ENCODE measurements at regions not wholly inside any gene's neighbourhood (a gene's known extent, or its start where the extent isn't known, plus 50 kb on each side); places are given as distances from the start of the nearest gene placed in this dataset.

GRCh38 chr6:105469946-105470345, 67.1 kb upstream of the PREP start:
- no peak for DNase-seq

GRCh38 chr6:105468850-105469249, 66.0 kb upstream of the PREP start:
- no peak for DNase-seq

- DNase-seq: no peak
These were observed 58.0 kb upstream of the PREP start for GRCh38 chr6:105460860-105461259.

GRCh38 chr6:105459864-105460263, 57.0 kb upstream of the PREP start:
- no peak for DNase-seq

DNA sequence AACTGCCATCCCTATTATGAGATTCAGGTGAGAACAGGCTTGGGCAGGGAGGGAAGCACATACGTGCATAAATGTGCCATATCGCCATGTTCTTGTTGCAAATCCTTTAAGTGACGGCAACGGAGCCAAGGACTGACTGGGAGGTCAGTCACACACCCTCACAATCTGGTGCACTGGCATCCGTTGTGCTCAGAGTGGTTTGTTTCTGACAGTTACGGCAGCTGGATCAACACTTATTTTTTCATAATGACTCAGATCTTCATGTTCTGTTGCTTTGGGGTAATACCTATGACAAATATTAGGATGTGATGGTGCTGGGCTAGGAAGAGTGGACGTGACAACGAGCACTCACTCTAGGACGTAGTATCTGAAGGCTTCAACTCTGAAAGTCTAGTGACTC, 56.2 kb upstream of the PREP start:
- no peak for DNase-seq

GRCh38 chr6:105458551-105458950, 55.7 kb upstream of the PREP start:
- no peak for DNase-seq

DNA sequence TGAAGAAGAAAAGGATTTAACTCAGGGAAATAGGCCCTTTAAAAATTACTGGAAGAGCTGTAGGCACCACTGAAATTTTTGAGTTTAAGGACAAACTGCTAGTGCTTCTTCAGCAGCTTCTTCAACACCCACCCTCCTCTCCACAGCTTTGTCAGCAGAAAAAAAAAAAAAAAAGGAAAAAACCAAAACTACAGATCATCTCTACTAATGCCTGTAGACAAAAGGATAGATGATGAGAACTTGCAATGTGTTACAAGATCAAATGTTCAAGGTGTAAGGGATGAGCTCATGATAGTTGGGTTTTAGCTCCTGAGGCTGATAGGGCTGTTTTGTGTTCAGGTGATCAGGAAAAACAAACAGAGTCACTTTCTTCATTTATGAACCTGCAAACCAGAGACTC, 55.2 kb upstream of the PREP start:
- DNase-seq: no peak

DNA sequence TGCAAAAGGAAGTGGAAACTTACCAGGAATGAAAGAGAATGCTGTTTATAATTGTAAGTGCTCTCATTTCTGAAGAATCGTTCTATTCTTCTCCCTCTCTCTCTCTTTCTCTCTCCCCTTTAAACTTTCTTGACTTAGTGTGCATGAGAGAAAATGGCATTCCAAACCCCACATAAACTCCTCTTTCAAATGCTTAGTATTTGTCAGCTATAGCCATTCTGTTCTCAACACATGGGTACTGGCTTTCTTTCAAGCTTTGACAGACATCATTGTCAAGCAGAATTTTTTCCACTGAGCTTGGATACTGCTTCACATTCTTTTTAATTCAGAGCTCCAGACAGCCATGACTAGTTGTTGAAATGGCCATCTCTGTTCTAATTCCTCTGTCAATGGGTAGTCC, 51.1 kb upstream of the PREP start:
- DNase-seq: no peak

DNA sequence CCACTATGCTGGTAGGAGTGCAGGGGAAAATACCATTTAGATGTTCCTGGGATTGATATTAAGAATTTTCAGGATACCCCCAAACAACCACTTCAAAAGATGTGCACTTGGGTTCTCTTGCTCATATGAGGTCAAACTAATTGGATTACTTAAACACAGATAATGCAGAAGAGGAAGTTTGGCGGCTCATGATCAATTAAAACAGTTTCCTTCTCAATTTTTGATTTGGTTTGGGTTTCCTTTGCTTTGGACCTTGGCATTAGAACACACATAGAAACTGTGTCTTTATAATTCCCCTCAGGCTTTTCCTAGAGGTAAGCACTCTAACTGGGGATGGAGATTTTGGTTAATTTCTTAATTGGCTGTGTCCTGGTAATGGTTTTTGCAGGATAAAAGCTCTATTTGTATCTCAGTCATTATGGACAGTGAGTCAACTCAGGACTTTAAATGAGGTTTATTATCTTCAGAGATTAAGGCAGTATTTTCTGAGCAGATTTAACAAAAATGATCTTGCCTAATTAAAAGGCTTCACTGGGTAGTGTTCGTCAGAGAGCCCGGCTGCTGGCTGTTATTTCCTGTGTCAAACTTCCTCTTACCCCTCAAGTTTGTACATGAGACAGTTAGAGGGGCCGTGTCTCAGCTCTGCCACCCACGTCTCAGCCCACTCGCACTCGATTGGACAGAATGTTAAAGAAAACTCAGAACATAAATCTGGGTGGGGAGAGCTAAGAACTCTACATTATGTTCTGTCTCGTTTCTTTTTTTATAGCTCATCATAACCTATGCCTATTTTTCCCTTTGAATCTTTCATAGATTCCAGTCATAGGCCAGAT, 50.3 kb upstream of the PREP start:
- no peak for DNase-seq
